22Rv1 (cell line): ENCODE measurements at regions not wholly inside any gene's neighbourhood (a gene's known extent, or its start where the extent isn't known, plus 50 kb on each side); places are given as distances from the start of the nearest gene placed in this dataset.

Experiments
- CTCF ChIP-seq: fragments of 450-650 bp; IDR thresholded peaks from 2 replicates; pipeline ENCODE4 v1.5.1; 2017; ENCODE audit warnings: mild to moderate bottlenecking
- ZFX ChIP-seq: fragments of 450-650 bp; IDR thresholded peaks from 2 replicates; pipeline ENCODE4 v1.6.1; 2017; ENCODE audit warnings: antibody characterized with exemption, borderline replicate concordance

GRCh38 chr12:88737838-88738472 is 157.7 kb upstream of the KITLG start:
- TF ChIP-seq CTCF (no peak), ZFX (no peak)
